ENCODE measurements at regions not wholly inside any gene's neighbourhood (a gene's known extent, or its start where the extent isn't known, plus 50 kb on each side); places are given as distances from the start of the nearest gene placed in this dataset.
A peak's percentile ranks its signal among the peaks of the same experiment; 100 is the strongest.

DNA sequence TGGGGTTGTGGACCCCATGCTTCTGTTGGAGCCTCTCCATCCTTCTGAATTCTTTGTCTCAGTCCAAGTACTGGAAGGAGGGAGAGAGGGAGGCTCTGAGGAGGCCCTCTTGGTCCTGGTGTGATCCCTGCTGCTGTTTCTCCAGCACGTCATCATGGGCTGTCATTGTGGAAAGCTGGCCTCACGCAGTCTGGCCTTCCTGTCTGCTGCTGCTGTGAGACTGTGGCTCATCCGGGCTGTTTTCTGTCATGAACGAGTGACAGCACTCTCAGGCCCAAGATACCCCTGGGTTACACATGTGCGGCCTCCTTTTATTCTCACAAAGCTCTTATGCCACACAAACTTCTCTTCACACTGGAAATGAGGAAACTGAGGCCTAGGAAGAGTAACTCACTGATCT, 499.3 kb downstream of the CCDC171 start:
- no peak overlapping the region for H3K4me3 Mint-ChIP-seq
- POLR2A ChIA-PET: no interaction called here
- H3K9me3 Mint-ChIP-seq: peaks cover 0 to 6% (median 0%) of the 10 kb centered on the region in 3 donors
- no peak for DNase-seq
- H3K27me3 Mint-ChIP-seq: no peaks in the 10 kb centered on the region
- H3K9me3 ChIP-seq: no peaks in the 10 kb centered on the region
- no peaks in the 10 kb centered on the region for H3K36me3 ChIP-seq (ENCODE audit: control insufficient read depth in 2 of 2, extremely low read depth in 1 of 2, insufficient read depth in 1 of 2, low read length in 1 of 2)
- peaks cover 0 to under 1% of the 10 kb centered on the region in 2 experiments for H3K4me1 ChIP-seq (ENCODE audit: control insufficient read depth in 1 of 2, extremely low read depth in 1 of 2, insufficient read depth in 2 of 2, low read length in 2 of 2)
- H3K27ac Mint-ChIP-seq: no peak overlapping the region
- H3K4me3 ChIP-seq (ENCODE audit: control insufficient read depth in 1 of 2, extremely low read depth in 1 of 2, low read length in 1 of 2): no peak overlapping the region
- WGBS (ENCODE audit: insufficient coverage): 94% methylated on average over 3 of the region's 5 CpGs
- no peak for ATAC-seq (replicated peaks in 1 of 4)
- H3K27ac ChIP-seq (ENCODE audit: low read length): no peak overlapping the region
- CTCF ChIA-PET: no interaction called here
- no peaks in the 10 kb centered on the region for H3K27me3 ChIP-seq (replicated peaks in 1 of 2; ENCODE audit: control insufficient read depth in 2 of 2, extremely low read depth in 1 of 2, insufficient read depth in 2 of 2, low read length in 1 of 2)
- no peaks in the 10 kb centered on the region for H3K36me3 Mint-ChIP-seq
- H3K4me1 Mint-ChIP-seq: no peaks in the 10 kb centered on the region

DNA sequence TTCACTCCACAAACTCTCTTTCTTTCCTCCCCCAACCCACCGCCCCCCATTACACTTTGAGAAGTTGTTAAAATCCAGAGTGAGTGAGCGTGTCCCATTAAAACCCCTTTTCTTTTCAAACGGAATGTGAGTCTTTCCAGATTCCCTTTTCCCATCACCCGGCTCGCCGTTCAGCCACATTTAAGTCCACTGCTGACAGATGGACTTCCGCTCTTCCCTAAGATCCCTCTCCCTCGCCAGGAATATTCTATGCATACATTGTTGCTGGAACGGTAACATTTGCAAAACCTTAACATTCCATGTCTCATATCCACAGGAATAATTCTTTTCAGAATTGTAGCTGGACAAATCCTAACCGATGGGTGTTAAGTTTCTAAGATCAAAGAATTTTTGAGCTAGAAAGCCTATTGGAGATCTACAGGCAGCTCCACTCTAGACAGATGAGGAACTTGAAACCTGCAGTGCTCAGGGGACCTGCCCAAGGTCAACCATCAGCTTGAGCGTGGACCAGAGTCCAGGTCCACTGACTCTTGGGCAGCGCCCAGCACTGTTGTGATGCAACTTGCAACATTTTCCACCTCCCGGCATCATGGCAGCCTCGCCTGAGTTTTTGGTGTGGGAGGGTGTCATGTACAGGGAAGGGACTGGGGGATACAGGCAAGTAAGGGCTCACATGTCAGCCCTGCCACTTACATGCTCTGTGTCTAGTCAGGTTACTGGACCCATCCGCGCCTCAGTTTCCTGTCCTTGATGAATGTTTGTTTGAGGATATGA, 500.1 kb downstream of the CCDC171 start:
- H3K27me3 Mint-ChIP-seq: no peaks in the 10 kb centered on the region
- POLR2A ChIA-PET: no interaction called here
- Histone ChIP-seq H3K9me3 (no peaks in the 10 kb centered on the region), H3K4me3 (ENCODE audit: control insufficient read depth in 1 of 2, extremely low read depth in 1 of 2, low read length in 1 of 2) (no peak overlapping the region), H3K4me1 (ENCODE audit: control insufficient read depth in 1 of 2, extremely low read depth in 1 of 2, insufficient read depth in 2 of 2, low read length in 2 of 2) (peaks cover 5 to 9% of the 10 kb centered on the region in 2 experiments), H3K27me3 (replicated peaks in 1 of 2; ENCODE audit: control insufficient read depth in 2 of 2, extremely low read depth in 1 of 2, insufficient read depth in 2 of 2, low read length in 1 of 2) (no peaks in the 10 kb centered on the region), H3K36me3 (ENCODE audit: control insufficient read depth in 2 of 2, extremely low read depth in 1 of 2, insufficient read depth in 1 of 2, low read length in 1 of 2) (no peaks in the 10 kb centered on the region), H3K27ac (ENCODE audit: low read length) (no peak overlapping the region)
- ATAC-seq (replicated peaks in 1 of 4) (no peak), DNase-seq (no peak)
- no peaks in the 10 kb centered on the region for H3K36me3 Mint-ChIP-seq
- H3K27ac Mint-ChIP-seq: no peak overlapping the region
- H3K4me1 Mint-ChIP-seq: peaks cover under 1 to 3% (median 2%) of the 10 kb centered on the region in 3 donors
- CTCF ChIA-PET: no interaction called here
- WGBS (ENCODE audit: insufficient coverage): 88% methylated on average over 13 of the region's 16 CpGs
- H3K9me3 Mint-ChIP-seq: no peaks in the 10 kb centered on the region
- no peak overlapping the region for H3K4me3 Mint-ChIP-seq

DNA sequence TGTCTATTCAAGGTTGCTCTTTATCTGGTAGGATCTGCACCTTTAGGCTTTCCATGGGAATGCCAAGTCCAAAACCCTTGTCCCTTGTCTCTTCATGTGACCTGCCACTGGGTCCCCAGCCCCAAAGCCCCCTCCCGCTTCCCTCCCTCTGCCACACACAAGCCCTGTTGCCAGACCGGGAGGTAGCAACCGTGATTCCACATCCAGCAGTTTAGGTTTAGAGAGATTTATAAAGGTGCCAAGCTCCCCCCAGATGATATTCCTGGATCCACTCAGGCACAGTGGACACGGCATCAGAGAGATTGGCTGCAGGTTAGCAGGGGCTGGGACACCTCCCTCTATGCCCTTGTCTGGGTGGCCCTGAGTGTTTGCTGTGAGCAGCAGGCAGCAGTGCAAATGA, 504.7 kb downstream of the CCDC171 start:
- Mint-ChIP-seq H3K36me3 (no peaks in the 10 kb centered on the region), H3K27ac (no peak overlapping the region), H3K4me1 (peaks cover 5 to 14% (median 7%) of the 10 kb centered on the region in 3 donors), H3K4me3 (no peak overlapping the region), H3K9me3 (peaks cover 0 to 3% (median 2%) of the 10 kb centered on the region in 3 donors), H3K27me3 (peaks cover 0 to 2% of the 10 kb centered on the region in 2 donors)
- ChIA-PET POLR2A (no interaction called here), CTCF (no interaction called here)
- no peaks in the 10 kb centered on the region for H3K36me3 ChIP-seq (ENCODE audit: control insufficient read depth in 2 of 2, extremely low read depth in 1 of 2, insufficient read depth in 1 of 2, low read length in 1 of 2)
- no peak for DNase-seq
- ATAC-seq (replicated peaks in 1 of 4): no peak
- no peak overlapping the region for H3K27ac ChIP-seq (ENCODE audit: low read length)
- no peaks in the 10 kb centered on the region for H3K9me3 ChIP-seq
- H3K4me1 ChIP-seq (ENCODE audit: control insufficient read depth in 1 of 2, extremely low read depth in 1 of 2, insufficient read depth in 2 of 2, low read length in 2 of 2): peaks cover 11 to 31% of the 10 kb centered on the region in 2 experiments
- no CpG with 5 or more reads among the region's 4 CpGs for WGBS (ENCODE audit: insufficient coverage)
- H3K4me3 ChIP-seq (ENCODE audit: control insufficient read depth in 1 of 2, extremely low read depth in 1 of 2, low read length in 1 of 2): no peak overlapping the region
- H3K27me3 ChIP-seq (replicated peaks in 1 of 2; ENCODE audit: control insufficient read depth in 2 of 2, extremely low read depth in 1 of 2, insufficient read depth in 2 of 2, low read length in 1 of 2): no peaks in the 10 kb centered on the region

DNA sequence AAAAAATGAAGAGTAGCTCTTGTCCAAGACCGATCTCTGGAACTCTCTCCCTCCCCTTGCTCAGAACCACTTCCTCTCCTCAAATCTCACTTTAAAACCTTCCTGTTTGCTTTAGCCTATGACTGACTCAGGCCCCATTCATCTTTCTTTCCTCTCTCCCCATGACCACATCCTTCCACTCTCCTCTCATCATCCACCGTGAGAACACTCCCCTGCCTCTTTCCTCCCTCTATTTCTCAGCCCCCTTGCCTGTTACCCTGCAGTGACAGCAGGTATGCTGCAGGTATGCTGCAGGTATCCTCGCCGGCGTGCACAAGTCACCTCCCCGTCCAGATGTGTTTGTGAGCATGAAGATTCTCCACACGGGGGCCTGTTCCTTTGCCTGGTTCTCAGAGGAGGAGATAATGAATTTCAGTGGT, 505.3 kb downstream of the CCDC171 start:
- ChIA-PET POLR2A (no interaction called here), CTCF (no interaction called here)
- DNase-seq: no peak
- Histone ChIP-seq H3K9me3 (no peaks in the 10 kb centered on the region), H3K4me1 (ENCODE audit: control insufficient read depth in 1 of 2, extremely low read depth in 1 of 2, insufficient read depth in 2 of 2, low read length in 2 of 2) (peaks cover 11 to 31% of the 10 kb centered on the region in 2 experiments), H3K4me3 (ENCODE audit: control insufficient read depth in 1 of 2, extremely low read depth in 1 of 2, low read length in 1 of 2) (peak overlapping the region in 1 of 2 donors; percentile 51), H3K27me3 (replicated peaks in 1 of 2; ENCODE audit: control insufficient read depth in 2 of 2, extremely low read depth in 1 of 2, insufficient read depth in 2 of 2, low read length in 1 of 2) (no peaks in the 10 kb centered on the region), H3K27ac (ENCODE audit: low read length) (no peak overlapping the region), H3K36me3 (ENCODE audit: control insufficient read depth in 2 of 2, extremely low read depth in 1 of 2, insufficient read depth in 1 of 2, low read length in 1 of 2) (no peaks in the 10 kb centered on the region)
- peak overlapping the region in 2 of 3 donors; percentile 2 to 56 for H3K4me3 Mint-ChIP-seq
- ATAC-seq (replicated peaks in 1 of 4): peak; percentile 35 to 64 (median 42)
- no peaks in the 10 kb centered on the region for H3K36me3 Mint-ChIP-seq
- peaks cover 0 to 2% of the 10 kb centered on the region in 2 donors for H3K27me3 Mint-ChIP-seq
- H3K27ac Mint-ChIP-seq: no peak overlapping the region
- peaks cover 0 to 6% (median 3%) of the 10 kb centered on the region in 3 donors for H3K9me3 Mint-ChIP-seq
- peaks cover 5 to 14% (median 7%) of the 10 kb centered on the region in 3 donors for H3K4me1 Mint-ChIP-seq
- WGBS (ENCODE audit: insufficient coverage): 13% methylated on average over 7 of the region's 7 CpGs

DNA sequence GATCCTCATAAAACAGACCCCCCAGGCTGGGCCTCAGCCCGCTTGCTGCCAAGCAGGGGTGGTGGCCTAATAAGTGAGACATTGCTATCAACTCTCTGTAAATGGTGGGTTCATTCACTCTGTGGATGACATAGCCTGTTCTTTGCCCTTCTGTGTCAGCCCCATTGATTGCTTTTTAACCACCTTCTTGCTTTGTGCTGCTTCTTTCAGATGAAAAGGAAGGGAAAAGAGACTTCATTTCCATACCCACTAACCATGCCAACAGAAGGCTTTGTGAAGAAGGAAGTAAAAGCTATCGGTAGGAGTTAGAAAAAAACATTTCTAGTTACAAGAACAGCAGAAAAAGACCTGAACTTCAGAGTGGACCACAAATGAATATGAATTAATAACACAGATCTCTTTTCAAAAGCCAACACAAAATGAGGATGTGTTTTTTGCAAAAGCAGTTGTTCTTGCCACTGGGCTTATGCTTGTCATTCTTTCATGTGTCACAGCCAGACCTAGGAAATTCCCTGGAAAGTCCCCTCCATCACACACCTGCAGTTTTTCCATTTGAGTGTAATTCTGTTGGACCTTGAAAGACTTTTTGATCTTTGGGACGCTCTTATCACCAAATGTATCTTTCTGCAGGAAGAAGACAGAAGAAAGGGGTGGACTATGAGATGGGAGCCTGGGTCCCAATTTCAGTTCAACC, 507.7 kb downstream of the CCDC171 start:
- H3K36me3 Mint-ChIP-seq: no peaks in the 10 kb centered on the region
- H3K9me3 Mint-ChIP-seq: peaks cover 0 to 6% (median 3%) of the 10 kb centered on the region in 3 donors
- no peak overlapping the region for H3K4me3 Mint-ChIP-seq
- CTCF ChIA-PET: no interaction called here
- no peak for ATAC-seq (replicated peaks in 1 of 4)
- H3K4me1 ChIP-seq (ENCODE audit: control insufficient read depth in 1 of 2, extremely low read depth in 1 of 2, insufficient read depth in 2 of 2, low read length in 2 of 2): peaks cover 11 to 31% of the 10 kb centered on the region in 2 experiments
- DNase-seq: no peak
- no peak overlapping the region for H3K27ac Mint-ChIP-seq
- no CpG with 5 or more reads among the region's 3 CpGs for WGBS (ENCODE audit: insufficient coverage)
- no peaks in the 10 kb centered on the region for H3K9me3 ChIP-seq
- H3K27me3 Mint-ChIP-seq: peaks cover 0 to 2% of the 10 kb centered on the region in 2 donors
- H3K4me3 ChIP-seq (ENCODE audit: control insufficient read depth in 1 of 2, extremely low read depth in 1 of 2, low read length in 1 of 2): no peak overlapping the region
- H3K27me3 ChIP-seq (replicated peaks in 1 of 2; ENCODE audit: control insufficient read depth in 2 of 2, extremely low read depth in 1 of 2, insufficient read depth in 2 of 2, low read length in 1 of 2): no peaks in the 10 kb centered on the region
- no peaks in the 10 kb centered on the region for H3K36me3 ChIP-seq (ENCODE audit: control insufficient read depth in 2 of 2, extremely low read depth in 1 of 2, insufficient read depth in 1 of 2, low read length in 1 of 2)
- no peak overlapping the region for H3K27ac ChIP-seq (ENCODE audit: low read length)
- H3K4me1 Mint-ChIP-seq: peaks cover 5 to 14% (median 7%) of the 10 kb centered on the region in 3 donors
- POLR2A ChIA-PET: no interaction called here

DNA sequence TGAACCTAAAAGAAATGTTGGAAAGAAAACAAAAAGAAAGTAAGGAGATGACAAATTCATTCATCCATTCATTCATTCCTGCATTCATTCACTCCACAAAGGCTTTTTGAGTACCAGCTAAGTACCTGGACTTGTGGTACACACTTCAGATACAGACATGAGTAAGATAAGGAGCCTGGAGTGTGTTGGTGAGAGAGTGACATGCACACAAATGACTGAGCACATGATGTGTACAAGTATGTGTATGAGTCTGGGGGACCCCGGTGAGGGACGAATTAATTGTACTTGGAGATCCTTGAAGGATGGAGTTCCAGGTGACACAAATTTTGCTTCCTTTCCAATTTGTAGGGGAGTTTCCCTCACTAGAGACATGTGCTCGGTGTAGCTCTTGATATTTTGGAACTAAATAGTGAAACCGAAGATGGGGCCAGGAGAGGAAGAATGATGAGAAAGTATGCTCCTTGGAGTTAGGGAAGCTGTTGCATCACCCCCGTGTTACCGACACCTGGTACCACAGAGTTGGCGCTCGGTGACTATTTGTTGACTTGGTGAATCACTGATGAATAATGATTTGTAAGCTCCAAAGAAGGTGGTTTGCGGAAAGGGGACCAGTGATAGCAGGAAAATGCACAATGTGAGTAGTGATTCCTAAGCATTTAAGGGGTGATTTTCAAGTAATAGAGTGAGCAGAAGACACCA, 509.8 kb downstream of the CCDC171 start:
- H3K4me1 ChIP-seq (ENCODE audit: control insufficient read depth in 1 of 2, extremely low read depth in 1 of 2, insufficient read depth in 2 of 2, low read length in 2 of 2): peaks cover 8 to 25% of the 10 kb centered on the region in 2 experiments
- peaks cover 5 to 14% (median 5%) of the 10 kb centered on the region in 3 donors for H3K4me1 Mint-ChIP-seq
- no peak overlapping the region for H3K27ac Mint-ChIP-seq
- H3K9me3 Mint-ChIP-seq: peaks cover 0 to 6% (median 3%) of the 10 kb centered on the region in 3 donors
- ATAC-seq (replicated peaks in 1 of 4): no peak
- H3K27ac ChIP-seq (ENCODE audit: low read length): no peak overlapping the region
- H3K36me3 ChIP-seq (ENCODE audit: control insufficient read depth in 2 of 2, extremely low read depth in 1 of 2, insufficient read depth in 1 of 2, low read length in 1 of 2): no peaks in the 10 kb centered on the region
- no peaks in the 10 kb centered on the region for H3K27me3 ChIP-seq (replicated peaks in 1 of 2; ENCODE audit: control insufficient read depth in 2 of 2, extremely low read depth in 1 of 2, insufficient read depth in 2 of 2, low read length in 1 of 2)
- no peak for DNase-seq
- H3K4me3 ChIP-seq (ENCODE audit: control insufficient read depth in 1 of 2, extremely low read depth in 1 of 2, low read length in 1 of 2): no peak overlapping the region
- no peak overlapping the region for H3K4me3 Mint-ChIP-seq
- WGBS (ENCODE audit: insufficient coverage): 77% methylated on average over 7 of the region's 9 CpGs
- H3K9me3 ChIP-seq: no peaks in the 10 kb centered on the region
- no peaks in the 10 kb centered on the region for H3K36me3 Mint-ChIP-seq
- peaks cover 0 to 2% of the 10 kb centered on the region in 2 donors for H3K27me3 Mint-ChIP-seq
- CTCF ChIA-PET: no interaction called here
- POLR2A ChIA-PET: no interaction called here
